Loucy (cell line): ENCODE measurements at regions not wholly inside any gene's neighbourhood (a gene's known extent, or its start where the extent isn't known, plus 50 kb on each side); places are given as distances from the start of the nearest gene placed in this dataset.

Source experiments
- H2AFZ ChIP-seq: fragments of 200-600 bp; sonication (generic); 2 replicates; pipeline ENCODE4 v1.6.0; 2016; ENCODE audit warnings: antibody characterized with exemption, mild to moderate bottlenecking, low read length, moderate library complexity
- H3F3A ChIP-seq: fragments of 200-600 bp; 2 replicates; pipeline ENCODE4 v1.6.0; 2016; ENCODE audit warnings: antibody characterized with exemption, low read depth, mild to moderate bottlenecking
- H3K27me3 ChIP-seq: fragments of 200-600 bp; sonication (generic); 2 replicates; pipeline ENCODE4 v1.6.1; 2014; ENCODE audit warnings: low read length, mild to moderate bottlenecking; ENCODE audit not compliant: insufficient read depth, poor library complexity, severe bottlenecking
- H3K36me3 ChIP-seq: fragments of 200-600 bp; sonication (generic); 2 replicates; pipeline ENCODE4 v1.6.1; 2016; ENCODE audit warnings: low read length; ENCODE audit not compliant: insufficient read depth
- H3K4me1 ChIP-seq: fragments of 200-600 bp; sonication (generic); 2 replicates; pipeline ENCODE4 v1.5.1; 2014; ENCODE audit warnings: low read length, mild to moderate bottlenecking; ENCODE audit not compliant: insufficient read depth, poor library complexity, severe bottlenecking
- H3K4me2 ChIP-seq: fragments of 200-600 bp; sonication (generic); 2 replicates; pipeline ENCODE4 v1.6.0; 2014; ENCODE audit warnings: antibody characterized with exemption, low read length, low read depth, mild to moderate bottlenecking; ENCODE audit not compliant: poor library complexity, severe bottlenecking
- H3K4me3 ChIP-seq: fragments of 200-600 bp; sonication (generic); 2 replicates; pipeline ENCODE4 v1.5.1; 2014; ENCODE audit warnings: low read length, mild to moderate bottlenecking, mixed read lengths; ENCODE audit not compliant: poor library complexity, severe bottlenecking
- H3K79me2 ChIP-seq: fragments of 200-600 bp; sonication (generic); 2 replicates; pipeline ENCODE4 v1.6.1; 2014; ENCODE audit warnings: low read length; ENCODE audit not compliant: insufficient read depth
- H3K9ac ChIP-seq: fragments of 200-600 bp; sonication (generic); 2 replicates; pipeline ENCODE4 v1.6.0; 2014; ENCODE audit warnings: mild to moderate bottlenecking, low read depth, low read length, moderate library complexity; ENCODE audit not compliant: poor library complexity, severe bottlenecking
- H3K9me2 ChIP-seq: fragments of 200-600 bp; sonication (generic); replicated peaks from 2 replicates; pipeline ENCODE4 v1.6.1; 2016; ENCODE audit warnings: low read depth, low read length, mixed read lengths
- H3K9me3 ChIP-seq: fragments of 200-600 bp; sonication (generic); 2 replicates; pipeline ENCODE4 v1.6.1; 2014; ENCODE audit warnings: mild to moderate bottlenecking, antibody characterized with exemption, low read length, low read depth; ENCODE audit not compliant: insufficient read depth
- H4K20me1 ChIP-seq: fragments of 200-600 bp; sonication (generic); 2 replicates; pipeline ENCODE4 v1.6.0; 2014; ENCODE audit warnings: antibody characterized with exemption, low read length, mild to moderate bottlenecking; ENCODE audit not compliant: insufficient read depth, poor library complexity, severe bottlenecking
- EZH2phosphoT487 ChIP-seq: fragments of 200-600 bp; IDR thresholded peaks from 2 replicates; pipeline ENCODE4 v1.6.1; 2018; ENCODE audit warnings: antibody characterized with exemption, mild to moderate bottlenecking, moderate library complexity, borderline replicate concordance
- TF ChIP-seq, protein P1 (sequence below): fragments of 200-600 bp; sonication (generic); conservative IDR thresholded peaks from 2 replicates; pipeline ENCODE4 v1.5.1; 2014; ENCODE audit warnings: mild to moderate bottlenecking, antibody characterized with exemption, low read length

DNA sequence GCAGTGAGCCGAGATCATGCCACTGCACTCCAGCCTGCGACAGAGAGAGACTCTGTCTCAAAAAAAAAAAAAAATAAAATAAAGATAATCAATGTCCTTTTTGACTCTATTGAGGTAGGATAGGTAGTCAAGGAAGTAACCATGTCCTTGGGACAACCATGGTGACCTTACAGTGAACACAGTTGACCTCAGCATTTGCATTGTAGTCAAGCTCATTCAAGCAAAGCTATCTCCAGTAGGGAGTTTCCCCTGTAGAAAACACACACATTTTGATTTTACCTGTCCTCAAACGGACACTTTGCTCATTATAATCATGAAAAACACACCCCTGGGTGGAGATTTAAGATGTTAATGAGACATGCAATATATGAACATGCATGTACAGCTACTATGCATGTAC is 171.7 kb downstream of the KIF20B start:
- no peaks in the 10 kb centered on the region for H3F3A ChIP-seq
- H3K27me3 ChIP-seq = no peaks in the 10 kb centered on the region
- no peak for TF ChIP-seq EZH2phosphoT487
- TF ChIP-seq, protein P1, sequence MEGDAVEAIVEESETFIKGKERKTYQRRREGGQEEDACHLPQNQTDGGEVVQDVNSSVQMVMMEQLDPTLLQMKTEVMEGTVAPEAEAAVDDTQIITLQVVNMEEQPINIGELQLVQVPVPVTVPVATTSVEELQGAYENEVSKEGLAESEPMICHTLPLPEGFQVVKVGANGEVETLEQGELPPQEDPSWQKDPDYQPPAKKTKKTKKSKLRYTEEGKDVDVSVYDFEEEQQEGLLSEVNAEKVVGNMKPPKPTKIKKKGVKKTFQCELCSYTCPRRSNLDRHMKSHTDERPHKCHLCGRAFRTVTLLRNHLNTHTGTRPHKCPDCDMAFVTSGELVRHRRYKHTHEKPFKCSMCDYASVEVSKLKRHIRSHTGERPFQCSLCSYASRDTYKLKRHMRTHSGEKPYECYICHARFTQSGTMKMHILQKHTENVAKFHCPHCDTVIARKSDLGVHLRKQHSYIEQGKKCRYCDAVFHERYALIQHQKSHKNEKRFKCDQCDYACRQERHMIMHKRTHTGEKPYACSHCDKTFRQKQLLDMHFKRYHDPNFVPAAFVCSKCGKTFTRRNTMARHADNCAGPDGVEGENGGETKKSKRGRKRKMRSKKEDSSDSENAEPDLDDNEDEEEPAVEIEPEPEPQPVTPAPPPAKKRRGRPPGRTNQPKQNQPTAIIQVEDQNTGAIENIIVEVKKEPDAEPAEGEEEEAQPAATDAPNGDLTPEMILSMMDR = no peak
- no peaks in the 10 kb centered on the region for H3K79me2 ChIP-seq
- no peak overlapping the region for H2AFZ ChIP-seq
- no peaks in the 10 kb centered on the region for H3K9me2 ChIP-seq
- H3K9ac ChIP-seq = no peak overlapping the region
- H3K9me3 ChIP-seq = no peaks in the 10 kb centered on the region
- no peak overlapping the region for H3K4me3 ChIP-seq
- no peaks in the 10 kb centered on the region for H3K4me1 ChIP-seq
- H3K4me2 ChIP-seq = no peak overlapping the region
- no peaks in the 10 kb centered on the region for H4K20me1 ChIP-seq
- no peaks in the 10 kb centered on the region for H3K36me3 ChIP-seq

DNA sequence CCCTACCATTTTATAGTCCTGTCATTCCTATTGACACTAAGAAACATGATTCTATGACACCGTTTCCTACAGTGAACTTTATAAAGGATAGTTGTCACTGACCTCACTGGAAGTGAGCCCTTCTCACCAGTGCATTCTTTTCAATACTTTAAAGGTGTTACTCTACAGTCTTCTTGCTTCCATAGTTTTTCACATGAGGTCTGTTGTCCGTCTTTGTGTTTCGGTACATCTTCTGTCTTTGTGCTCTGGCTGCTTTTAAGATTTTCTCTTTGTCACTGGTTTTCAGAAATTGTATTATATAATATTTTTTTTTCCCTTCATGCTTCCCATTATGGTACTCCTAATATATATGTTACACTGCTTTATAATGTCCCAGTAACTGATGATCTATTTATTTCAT is 174.2 kb downstream of the KIF20B start:
- Histone ChIP-seq H3K4me2 (no peak overlapping the region), H2AFZ (no peak overlapping the region), H3F3A (no peaks in the 10 kb centered on the region), H3K79me2 (no peaks in the 10 kb centered on the region), H3K9me3 (no peaks in the 10 kb centered on the region), H4K20me1 (no peaks in the 10 kb centered on the region), H3K36me3 (no peaks in the 10 kb centered on the region), H3K27me3 (no peaks in the 10 kb centered on the region), H3K9me2 (no peaks in the 10 kb centered on the region), H3K9ac (no peak overlapping the region), H3K4me3 (no peak overlapping the region), H3K4me1 (no peaks in the 10 kb centered on the region)
- TF ChIP-seq, protein P1 = no peak
- no peak for TF ChIP-seq EZH2phosphoT487

DNA sequence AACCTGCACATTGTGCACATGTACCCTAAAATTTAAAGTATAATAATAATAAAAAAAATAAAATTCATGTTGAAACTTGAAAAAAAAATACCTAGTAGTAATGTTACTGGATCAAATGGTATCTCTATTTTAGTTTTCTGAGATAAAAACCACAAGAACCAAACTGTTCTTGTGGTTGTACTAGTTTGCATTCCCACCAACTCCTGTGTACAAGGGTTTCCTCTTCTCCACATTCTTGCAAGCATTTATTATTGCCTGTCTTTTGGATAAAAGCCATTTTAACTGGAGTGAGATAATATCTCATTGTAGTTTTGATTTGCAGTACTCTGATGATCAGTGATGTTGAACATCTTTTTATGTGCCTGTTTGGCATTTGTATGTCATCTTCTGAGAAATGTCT is 177.7 kb downstream of the KIF20B start:
- H3K4me1 ChIP-seq = no peaks in the 10 kb centered on the region

More for the DNA sequence above, 177.7 kb downstream of the KIF20B start:
- no peak overlapping the region for H3K9ac ChIP-seq
- H2AFZ ChIP-seq = no peak overlapping the region
- TF ChIP-seq, protein P1 = no peak
- TF ChIP-seq EZH2phosphoT487 = no peak
- H3K4me2 ChIP-seq = no peak overlapping the region
- no peaks in the 10 kb centered on the region for H4K20me1 ChIP-seq
- H3K27me3 ChIP-seq = no peaks in the 10 kb centered on the region
- no peaks in the 10 kb centered on the region for H3K9me3 ChIP-seq
- H3K9me2 ChIP-seq = no peaks in the 10 kb centered on the region
- no peaks in the 10 kb centered on the region for H3K79me2 ChIP-seq
- H3K4me3 ChIP-seq = no peak overlapping the region
- H3K36me3 ChIP-seq = no peaks in the 10 kb centered on the region
- H3F3A ChIP-seq = no peaks in the 10 kb centered on the region
